NOMO-1 (cell line): ENCODE measurements at regions not wholly inside any gene's neighbourhood (a gene's known extent, or its start where the extent isn't known, plus 50 kb on each side); places are given as distances from the start of the nearest gene placed in this dataset.
"Not testable (repeated sequence)": the region's sequence is repeated elsewhere in the genome, so short reads cannot be mapped to it uniquely, and the experiment has no call there.

ENCODE experiments used
- DNase-seq, 2 experiments: peaks; one replicate each; lab custom pipeline; 2025; ENCODE audit not compliant: unreplicated experiment in 2 of 2; lab: John Stamatoyannopoulos, UW

DNA sequence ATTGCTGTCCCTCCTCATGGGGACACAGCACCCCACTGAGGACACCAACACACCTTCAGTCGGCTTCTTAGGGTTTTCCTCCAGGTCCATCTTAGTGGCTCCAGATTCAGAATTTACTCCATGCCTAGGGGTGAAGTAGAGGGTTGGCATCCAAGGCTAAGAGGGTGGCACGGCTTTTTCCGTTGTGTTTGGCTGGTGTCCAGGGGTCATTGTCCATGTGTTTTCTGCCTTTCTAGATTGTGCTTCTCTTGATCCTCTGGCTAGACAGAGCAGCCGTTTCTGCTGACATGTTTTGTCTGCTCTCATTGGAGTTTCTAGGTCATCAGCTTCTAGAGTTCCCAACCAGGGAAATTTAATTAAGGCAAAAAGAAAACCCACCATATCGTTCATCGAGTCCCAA is 291.6 kb upstream of the CELF2 start:
- no peak for DNase-seq

DNA sequence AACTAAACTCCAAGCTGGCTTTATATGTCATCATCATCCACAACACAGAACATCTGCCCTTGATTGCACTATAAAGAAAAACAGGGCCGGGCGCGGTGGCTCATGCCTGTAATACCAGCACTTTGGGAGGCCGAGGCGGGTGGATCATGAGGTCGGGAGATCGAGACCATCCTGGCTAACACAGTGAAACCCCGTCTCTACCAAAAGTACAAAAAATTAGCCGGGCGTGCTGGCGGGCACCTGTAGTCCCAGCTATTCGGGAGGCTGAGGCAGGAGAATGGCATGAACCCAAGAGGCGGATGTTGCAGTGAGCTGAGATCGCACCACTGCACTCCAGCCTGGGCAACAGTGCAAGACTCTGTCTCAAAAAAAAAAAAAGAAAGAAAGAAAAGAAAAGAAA is 290.3 kb upstream of the CELF2 start:
- DNase-seq = not testable (repeated sequence)

DNA sequence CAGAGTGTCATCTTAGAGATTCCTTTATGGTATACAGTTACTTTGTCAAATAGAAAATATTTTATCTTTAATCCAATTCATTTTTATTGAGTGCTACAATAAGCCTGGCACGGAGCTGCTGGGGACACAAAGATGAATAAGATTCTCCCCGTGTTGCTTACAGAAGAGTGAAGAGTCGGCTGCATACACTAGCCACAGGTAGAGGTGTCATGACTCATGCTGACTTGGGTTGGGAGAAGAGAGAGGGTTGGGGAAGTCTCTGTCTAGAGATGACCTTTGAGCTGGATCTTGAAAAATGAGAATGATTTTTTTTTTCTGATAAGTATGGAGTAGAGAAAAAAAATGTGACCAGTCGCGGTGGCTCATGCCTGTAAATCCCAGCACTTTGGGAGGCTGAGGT is 289.9 kb upstream of the CELF2 start:
- no peak for DNase-seq

DNA sequence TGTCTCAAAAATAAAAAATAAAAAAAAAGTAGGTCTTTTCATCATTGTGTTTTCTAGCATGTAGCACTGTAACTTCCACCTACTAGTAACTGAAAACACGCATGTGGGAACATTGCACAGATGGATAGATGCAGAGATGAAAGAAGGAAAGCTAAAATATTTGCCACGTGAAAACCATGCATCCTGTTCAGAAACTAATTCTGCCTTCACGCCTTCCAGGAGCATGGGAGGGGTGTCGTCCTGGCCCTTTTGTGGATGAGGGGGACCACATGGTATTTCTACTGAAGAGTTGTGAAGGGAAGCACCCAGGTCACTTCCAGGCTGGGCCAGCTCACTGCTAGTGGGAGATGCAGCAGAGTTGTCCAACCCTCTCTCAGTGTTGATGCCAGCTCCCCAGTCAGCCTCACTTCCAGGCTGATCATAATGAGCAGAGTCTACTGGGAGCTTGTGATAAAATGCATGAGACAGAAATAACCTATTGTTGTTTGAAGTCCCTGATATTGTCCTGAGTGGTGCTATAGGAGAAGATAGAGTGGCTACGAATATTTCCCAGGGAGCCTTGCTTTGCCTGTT is 287.1 kb upstream of the CELF2 start:
- DNase-seq = no peak

DNA sequence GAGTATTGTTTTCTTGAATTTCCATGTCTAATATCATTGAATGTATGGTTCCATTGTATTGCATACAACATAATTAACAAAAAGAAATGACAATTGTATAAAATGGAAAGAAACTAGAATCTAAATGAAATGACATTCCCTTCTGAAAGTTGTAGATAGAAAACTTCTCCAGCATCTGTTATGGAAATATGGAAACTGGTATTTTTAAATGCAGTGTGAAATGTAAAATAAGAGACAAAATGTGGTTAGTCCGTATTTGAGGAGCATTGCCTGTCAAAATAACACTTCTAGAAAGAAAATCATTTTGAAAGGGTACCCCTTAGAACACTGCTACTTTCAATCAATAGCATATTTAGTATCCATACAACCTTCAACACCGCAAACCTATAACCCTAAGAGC is 286.3 kb upstream of the CELF2 start:
- no peak for DNase-seq

DNA sequence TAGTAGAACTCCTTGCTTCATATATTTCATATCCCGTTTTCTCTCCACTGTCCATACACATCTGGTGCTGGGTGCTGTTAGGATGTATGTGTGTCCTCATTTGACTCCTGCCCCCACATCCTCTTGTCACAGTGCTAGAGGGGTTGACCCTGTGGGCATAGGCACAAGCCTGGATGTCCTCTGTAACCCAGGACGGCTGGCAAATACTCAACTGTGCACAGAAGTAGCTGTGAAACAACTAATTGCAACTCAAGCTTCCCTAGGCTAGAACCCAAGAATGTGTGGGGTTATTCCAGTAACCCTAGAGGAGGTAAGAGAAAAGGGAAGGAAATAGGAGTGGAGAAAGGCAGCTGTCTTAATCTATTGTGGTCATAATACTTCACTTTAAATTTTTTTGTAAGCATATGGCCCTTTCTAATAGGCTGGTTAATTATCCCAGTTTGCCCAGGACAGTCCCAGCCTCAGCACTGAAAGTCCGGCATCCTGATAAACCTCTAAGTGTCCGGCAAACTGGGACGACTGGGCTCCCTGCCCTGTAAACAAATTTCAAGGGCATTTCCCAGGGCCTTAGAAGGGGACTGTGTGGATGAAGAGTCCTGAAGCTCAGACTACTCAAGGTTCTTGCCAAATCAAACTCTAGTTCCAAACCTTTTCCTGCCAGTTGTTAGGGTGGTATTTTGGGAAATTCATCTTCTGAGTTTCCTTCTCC is 283.2 kb upstream of the CELF2 start:
- peak; percentile 6 to 7 for DNase-seq

DNA sequence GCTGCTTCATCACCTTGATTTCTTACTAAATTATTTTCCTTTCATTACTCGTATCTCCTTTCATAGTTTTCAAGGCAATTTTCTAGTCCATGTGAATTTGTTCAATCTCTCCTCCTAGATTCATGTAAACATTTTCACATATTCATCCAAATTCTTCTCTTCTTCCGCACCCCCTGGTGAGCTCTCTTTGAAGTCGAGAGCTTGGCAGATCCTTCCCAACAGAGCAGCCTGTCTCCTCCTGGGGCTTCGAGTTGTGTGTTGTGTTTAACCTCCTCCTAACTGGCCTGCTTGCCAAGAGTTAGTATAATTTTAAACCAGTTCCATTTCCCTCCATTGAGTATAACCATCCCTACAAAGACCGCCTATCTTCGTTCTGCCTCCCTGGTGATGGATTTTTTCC is 272.4 kb upstream of the CELF2 start:
- no peak for DNase-seq

DNA sequence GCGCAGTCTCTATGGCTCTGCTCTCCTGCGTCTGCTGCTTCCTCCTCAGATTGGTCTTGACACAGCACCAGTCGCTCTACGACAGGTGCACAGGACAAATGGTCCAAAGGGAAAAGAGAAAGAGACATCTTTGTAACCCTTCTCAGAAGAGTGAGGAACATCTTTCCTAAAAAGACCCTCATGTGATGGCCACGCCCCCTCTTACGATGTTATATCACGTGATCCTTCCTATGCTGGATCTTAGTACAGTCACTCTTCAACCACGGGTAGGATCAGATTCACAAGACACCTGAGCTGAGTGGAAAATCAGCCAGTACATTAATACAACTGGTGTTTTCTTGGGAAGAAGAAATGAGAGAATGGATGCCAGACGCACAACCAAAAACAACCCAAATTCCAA is 262.2 kb upstream of the CELF2 start:
- no peak for DNase-seq

DNA sequence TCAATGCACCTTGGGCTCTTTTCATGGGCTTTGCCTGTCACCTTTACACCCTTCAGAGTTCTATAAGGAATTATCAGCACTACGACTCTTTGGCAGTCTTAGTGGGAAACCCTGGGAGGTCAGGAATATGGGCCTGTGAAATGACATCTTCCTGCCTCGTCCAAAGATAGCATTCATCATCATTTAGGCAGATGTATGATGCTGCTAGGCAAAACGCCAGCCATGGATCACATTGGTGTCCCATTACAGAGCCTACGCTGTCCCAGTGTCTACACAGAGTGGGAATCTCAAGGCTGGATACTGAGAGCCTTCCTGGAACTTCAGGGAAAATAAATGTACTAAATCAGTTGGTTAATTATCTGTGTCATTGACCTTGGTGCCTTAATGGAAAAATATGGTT is 259.4 kb upstream of the CELF2 start:
- DNase-seq = no peak

DNA sequence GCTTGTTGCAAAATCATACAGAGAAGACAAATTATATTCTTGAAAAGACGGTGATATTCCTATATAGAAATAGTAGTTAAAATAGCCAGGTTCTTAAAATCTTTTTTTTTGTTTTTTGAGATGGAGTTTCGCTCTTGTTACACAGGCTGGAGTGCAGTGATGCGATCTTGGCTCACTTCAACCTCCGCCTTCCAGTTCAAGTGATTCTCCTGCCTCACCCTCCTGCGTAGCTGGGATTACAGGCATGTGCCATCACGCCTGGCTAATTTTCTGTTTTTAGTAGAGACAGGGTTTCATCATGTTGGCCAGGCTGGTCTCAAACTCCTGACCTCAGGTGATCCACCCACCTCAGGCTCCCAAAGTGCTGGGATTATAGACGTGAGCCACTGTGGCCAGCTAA is 257.9 kb upstream of the CELF2 start:
- not testable (repeated sequence) for DNase-seq

DNA sequence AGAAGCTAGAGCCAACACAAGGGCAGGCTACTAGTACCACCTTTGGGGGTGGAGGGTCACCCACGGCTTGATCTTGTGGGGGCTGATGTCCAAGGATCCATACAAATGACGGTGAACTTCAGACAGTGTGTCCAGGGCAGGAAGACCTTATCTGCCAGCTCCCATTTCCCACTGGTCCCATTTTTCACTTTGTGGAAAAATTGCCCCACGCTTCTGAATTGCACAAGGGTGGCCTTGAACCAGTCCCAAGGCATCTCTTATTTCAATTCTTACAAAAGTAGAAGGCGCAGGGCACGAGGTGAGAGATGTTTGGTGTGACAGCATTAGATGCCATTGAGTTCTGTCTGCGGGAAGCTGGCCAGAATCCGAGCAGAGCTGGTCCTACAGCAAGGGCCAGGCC is 252.7 kb upstream of the CELF2 start:
- DNase-seq = no peak

DNA sequence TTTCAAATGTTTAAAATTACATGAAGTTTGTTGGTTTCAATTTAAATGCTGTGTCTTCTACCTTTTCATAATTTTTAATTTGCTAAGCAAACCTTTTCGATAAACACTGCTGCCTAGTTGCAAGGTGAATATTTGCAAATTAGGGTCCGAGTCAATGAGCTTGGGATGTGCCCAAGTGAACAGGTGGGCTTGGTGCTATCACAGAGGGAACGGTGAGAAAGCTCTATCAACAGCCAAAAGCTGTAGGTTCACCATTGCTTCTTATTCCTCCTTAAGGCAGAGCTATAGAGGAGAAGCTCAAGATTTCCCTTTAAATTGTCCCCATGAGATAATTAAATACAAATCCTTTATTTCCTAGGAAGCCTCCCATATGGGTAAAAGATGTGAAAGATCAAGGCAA is 245.3 kb upstream of the CELF2 start:
- no peak for DNase-seq

DNA sequence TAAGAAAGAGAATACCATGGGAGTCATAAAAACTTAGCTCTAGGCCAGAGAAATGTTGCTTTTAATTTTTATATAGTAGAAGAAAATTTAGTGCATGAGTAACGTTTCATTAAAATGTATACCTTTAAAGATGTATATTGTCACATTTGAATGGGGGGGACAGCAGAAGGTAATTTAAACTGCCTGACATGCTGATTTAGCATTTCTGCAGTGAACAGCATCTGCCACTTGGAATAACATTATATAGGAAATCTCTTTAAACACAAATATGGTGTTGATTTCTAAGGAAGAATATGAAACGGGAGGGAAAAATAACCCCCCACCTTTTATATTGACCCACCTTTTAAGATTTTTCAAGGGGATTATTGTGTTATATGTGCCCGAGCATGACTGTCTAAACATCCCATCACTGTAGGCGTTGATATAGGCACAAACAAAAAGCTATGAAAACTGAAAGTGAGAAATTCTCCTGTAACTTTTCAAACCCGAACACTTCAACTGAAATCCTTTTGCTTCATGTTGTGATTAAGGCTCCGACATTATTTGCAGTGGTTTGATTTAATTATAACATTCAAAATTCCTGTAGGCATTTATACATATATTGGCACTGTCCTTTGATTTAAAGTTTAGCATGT is 244.7 kb upstream of the CELF2 start:
- no peak for DNase-seq

DNA sequence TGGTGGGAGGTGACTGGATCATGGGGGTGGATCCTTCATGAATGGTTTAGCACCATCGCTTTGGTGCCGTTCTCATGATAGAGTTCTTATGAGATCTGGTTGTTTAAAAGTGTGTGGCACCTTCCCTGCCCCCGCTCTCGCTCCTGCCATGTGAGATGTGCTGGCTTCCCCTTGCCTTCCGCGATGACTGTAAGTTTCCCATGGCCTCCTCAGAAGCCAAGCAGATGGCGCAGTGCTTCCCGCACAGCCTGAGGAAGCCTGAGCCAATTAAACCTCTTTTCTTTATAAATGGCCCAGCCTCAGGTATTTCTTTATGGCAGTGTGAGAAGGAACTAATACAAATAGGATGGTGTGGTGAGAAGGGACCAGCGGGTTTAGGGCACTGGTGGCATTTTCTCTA is 243.3 kb upstream of the CELF2 start:
- DNase-seq = no peak

DNA sequence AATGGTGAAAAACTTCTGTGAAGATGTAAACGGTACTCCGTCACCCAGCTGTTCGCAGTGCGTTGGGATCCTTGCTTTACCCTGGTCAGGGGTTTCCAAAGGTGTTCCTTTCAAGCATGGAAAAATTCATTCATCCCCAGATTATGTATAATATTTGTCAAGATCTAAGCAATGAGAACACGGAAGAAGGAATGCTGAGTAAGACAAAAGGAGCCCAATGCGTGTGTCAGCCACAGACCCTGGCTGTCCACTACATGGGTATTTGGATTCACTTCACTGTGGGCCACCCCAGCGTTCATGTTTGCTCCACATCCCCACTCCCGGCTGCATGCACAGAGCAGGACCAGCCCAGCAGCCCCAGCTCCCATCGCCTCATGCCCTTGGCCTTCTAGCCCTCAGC is 241.3 kb upstream of the CELF2 start:
- no peak for DNase-seq

DNA sequence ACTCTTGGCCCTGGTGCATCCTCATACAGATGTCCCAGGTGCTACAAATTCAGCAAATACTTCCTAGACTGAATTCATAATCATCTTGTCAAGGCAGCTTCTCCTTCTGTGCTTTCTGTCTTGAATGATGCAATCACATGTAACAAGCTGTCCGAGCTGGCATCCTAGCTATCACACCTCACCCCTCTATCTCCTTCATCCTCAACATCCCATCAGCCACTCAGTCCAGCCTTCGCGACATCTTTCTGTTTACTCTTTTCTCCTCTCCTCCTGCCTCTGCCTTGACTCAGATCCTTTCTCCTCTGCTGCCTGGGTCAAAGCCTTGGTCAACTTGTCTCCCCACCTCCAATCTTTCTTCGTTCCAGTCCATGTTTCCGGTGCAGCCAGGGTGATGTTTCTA is 240.4 kb upstream of the CELF2 start:
- DNase-seq = no peak

DNA sequence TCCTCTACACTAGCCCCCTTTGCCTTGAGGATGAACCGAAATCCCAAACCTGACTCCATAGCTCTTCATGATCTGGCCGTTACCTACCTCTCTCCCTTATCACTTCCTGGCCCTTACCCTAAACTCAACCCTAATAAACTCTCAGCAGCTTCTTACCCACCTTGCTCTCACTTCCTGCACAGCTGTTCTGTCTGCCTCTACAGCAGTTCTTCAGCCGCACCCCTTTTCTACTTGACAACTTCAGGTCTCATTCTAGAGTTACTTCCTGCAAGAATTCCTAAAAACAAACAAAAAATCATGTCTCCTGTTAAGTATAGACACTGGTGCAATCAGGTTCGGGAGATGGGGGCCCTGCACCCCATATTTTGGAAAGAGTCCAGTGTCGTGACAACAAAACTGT is 239.9 kb upstream of the CELF2 start:
- no peak for DNase-seq

DNA sequence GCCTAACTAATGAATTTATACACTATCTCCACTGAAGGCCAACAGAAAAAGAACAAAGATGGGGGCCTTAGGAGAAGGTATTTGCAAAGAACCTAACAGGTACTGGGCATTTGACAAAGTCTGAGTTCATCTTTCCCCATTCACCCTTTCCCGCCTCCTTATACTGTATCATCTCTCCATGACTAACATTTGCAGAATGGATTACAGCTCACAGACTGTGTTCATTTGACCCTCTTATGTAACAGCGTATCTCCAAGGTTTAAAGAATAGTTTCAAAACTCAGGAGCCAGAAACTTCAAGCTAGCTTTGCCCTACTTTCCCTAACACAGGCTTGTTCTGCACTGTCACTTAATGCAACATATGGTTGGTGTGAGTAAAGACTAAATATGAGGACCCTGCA is 238.7 kb upstream of the CELF2 start:
- no peak for DNase-seq

DNA sequence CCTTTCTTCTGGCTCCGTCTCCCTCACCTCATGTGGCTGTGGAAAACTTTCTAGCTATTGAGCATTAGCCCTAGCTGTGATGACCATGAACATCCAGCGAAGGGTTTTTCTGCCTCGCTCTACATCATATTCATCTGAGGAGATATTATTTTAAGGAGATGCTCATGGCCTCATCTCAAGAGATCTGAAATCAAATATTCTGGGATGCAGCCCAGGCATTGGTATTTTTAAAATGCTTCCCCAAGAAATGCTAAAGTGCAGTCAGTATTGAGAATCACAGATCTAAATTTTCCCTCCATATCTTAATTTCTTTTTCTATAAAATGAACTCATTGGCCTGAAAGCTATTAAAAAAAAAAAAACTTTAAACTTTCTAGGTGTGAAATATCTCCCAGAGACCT is 238.2 kb upstream of the CELF2 start:
- no peak for DNase-seq

DNA sequence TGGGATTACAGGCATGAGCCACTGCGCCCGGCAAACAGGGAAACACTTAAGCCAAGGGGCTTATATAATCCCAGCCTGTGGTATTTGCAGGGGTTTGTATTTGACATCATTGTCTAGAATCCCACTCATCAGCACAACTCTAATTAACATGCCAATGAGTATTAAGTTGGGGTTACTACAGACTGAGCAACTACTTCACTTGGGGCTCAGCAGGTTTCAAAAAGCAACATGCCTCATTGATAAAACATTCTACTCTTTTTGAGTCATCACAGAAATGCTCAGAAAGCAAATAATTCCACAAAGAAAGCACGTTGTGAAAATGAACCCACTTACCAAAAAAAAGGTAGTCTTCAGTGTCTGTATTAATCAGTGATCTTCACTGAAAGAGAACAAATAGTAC is 236.9 kb upstream of the CELF2 start:
- DNase-seq = no peak

DNA sequence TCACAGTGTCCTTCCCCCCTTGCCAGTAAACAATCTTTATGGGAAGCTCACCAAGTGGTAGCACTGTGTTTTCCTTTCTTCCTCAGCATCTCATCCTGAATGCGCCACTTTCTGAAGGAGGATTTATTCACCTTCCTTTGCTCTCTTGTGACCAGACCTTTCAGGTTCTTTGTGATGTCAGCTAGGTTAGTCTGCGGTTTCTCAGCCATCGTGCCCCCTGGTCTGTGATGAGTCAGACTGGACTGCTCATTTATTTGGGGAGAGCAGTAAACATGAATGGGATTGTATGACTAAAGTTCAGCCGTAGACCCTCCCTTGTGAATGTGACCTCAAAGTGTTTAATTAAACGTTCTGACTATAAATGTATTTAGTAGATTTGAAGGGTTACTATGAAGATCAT is 235.1 kb upstream of the CELF2 start:
- no peak for DNase-seq

DNA sequence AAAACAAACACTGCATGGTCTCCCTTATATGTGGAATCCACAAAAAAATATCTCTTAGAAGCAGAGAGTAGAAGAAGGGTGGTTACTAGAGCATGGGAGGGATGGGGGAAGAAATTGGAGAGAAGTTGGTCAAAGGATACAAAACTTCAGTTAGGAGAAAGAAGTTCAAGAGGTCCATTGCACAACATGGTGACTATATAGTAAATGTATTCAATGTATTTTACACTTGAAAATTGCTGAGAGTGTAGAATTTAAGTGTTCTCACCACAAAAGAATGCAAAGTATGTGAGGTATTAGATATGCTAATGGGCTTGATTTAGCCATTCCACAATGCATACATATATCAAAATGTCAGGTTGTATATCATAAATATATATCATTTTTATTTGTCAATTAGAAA is 232.0 kb upstream of the CELF2 start:
- DNase-seq = peak in 1 of 2 experiments; percentile 22
